Kidney epithelial cell (primary cell): ENCODE measurements at regions not wholly inside any gene's neighbourhood (a gene's known extent, or its start where the extent isn't known, plus 50 kb on each side); places are given as distances from the start of the nearest gene placed in this dataset.

Source experiments
- DNase-seq: peaks from one replicate; pipeline ENCODE4 v3.0.0-alpha.2; 2010; ENCODE audit warnings: low read depth
- H3K27me3 ChIP-seq: 2 replicates; pipeline ENCODE4 v1.6.0; 2011; ENCODE audit warnings: low read length; ENCODE audit not compliant: control insufficient read depth, insufficient read depth
- H3K36me3 ChIP-seq: 2 replicates; pipeline ENCODE4 v1.5.1; 2011; ENCODE audit warnings: low read length; ENCODE audit not compliant: control insufficient read depth, insufficient read depth
- H3K4me3 ChIP-seq: 2 replicates; pipeline ENCODE4 v1.5.1; 2011; ENCODE audit warnings: low read depth, mild to moderate bottlenecking, control low read depth, low read length
- TF ChIP-seq, protein P1 (sequence below): IDR thresholded peaks from 2 replicates; pipeline ENCODE4 v1.5.1; 2011; ENCODE audit warnings: mild to moderate bottlenecking, moderate library complexity, low read length, control low read depth, inconsistent platforms; ENCODE audit not compliant: insufficient read depth, poor library complexity, severe bottlenecking

DNA sequence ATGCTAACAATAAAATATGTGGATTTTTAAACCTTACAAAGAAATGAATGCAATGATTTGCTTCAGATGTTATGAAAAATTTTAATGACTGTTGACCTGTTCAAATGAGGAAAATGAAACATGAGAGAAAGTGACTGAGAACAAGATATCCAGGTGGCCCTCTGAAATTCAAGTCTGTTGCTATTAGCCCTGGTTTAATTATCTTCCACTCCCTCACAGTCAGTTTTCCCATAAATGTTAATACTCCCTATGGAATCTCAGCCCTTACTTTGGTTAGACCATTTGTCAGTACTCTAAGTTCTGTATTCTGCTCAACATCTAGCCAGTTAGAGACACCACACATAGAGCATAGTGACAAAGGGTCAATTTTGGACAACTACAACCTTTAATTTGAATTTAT is 327.8 kb downstream of the PDGFC start:
- no peak for DNase-seq
- Histone ChIP-seq H3K36me3 (no peaks in the 10 kb centered on the region), H3K4me3 (no peak overlapping the region), H3K27me3 (no peaks in the 10 kb centered on the region)
- TF ChIP-seq, protein P1, sequence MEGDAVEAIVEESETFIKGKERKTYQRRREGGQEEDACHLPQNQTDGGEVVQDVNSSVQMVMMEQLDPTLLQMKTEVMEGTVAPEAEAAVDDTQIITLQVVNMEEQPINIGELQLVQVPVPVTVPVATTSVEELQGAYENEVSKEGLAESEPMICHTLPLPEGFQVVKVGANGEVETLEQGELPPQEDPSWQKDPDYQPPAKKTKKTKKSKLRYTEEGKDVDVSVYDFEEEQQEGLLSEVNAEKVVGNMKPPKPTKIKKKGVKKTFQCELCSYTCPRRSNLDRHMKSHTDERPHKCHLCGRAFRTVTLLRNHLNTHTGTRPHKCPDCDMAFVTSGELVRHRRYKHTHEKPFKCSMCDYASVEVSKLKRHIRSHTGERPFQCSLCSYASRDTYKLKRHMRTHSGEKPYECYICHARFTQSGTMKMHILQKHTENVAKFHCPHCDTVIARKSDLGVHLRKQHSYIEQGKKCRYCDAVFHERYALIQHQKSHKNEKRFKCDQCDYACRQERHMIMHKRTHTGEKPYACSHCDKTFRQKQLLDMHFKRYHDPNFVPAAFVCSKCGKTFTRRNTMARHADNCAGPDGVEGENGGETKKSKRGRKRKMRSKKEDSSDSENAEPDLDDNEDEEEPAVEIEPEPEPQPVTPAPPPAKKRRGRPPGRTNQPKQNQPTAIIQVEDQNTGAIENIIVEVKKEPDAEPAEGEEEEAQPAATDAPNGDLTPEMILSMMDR: no peak

DNA sequence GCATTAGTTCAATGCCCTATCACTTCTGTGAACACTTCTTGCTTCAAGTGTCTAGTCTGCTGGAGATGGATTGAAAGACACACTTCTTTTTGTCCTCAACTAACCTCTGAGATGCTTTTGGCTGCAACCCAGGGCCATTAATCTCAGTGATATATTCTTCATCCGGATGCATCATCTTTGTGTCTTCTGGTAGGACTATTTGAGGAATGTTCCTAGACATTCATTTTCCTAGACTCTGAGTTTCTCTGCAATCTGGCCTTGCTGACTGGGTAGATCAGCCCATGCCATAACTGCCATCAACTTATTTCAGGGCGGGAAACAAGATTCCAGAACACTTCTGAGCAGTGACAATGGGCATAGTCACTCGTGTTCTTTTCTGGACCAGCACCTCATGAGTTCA is 329.4 kb downstream of the PDGFC start:
- Histone ChIP-seq H3K27me3 (no peaks in the 10 kb centered on the region), H3K4me3 (no peak overlapping the region), H3K36me3 (no peaks in the 10 kb centered on the region)
- no peak for DNase-seq
- TF ChIP-seq, protein P1: no peak

DNA sequence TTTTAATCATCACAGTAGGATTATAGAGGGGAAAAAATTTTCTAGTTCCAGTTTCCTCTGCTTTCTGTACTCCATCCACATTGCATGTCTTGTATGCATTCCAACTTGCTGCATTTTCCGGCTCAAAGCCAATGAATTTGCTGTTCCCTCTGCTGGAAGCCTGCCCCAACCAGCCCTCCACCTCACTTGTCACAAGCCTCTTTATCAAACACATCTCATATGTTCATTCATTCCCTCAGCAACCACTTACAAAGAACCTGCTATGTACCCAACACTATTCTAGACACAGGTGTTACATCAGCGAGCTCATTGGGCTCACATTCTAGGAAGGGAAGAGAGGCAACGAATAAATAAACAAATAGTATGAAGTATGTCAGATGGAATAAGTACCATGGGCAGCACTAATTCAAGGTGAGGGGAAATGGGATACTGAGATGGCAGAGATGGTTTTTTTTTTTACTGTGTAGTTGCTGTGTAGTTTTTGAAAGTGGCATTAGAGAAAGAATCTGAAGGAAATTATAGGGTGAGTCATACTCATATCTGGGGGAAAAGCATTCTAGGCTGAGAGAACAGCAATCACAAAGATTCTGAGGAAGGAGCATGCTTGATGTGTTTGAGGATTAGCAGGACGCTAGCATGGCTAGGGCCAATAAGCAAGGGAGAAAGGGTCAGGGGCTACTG is 332.5 kb downstream of the PDGFC start:
- no peaks in the 10 kb centered on the region for H3K36me3 ChIP-seq
- no peak for DNase-seq
- H3K4me3 ChIP-seq: no peak overlapping the region
- H3K27me3 ChIP-seq: no peaks in the 10 kb centered on the region
- TF ChIP-seq, protein P1: no peak

DNA sequence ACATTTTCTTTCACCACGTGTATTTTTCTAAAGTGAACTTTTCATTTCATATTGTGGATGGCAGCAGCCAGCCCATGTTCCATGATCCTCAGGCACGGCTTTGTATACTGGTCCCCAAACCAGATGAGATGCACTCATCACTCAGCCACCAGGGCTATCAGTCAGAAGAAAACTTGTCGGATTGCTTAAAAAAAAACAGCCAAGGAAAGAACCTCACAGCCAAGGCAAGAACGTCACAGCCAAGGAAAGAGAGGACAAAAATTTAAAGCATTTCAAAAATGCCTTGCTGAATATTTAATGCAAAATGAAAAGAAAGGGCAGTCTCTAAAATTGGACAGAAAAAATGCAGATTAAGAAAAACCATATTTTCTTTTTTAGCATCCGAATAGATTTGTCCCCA is 333.3 kb downstream of the PDGFC start:
- Histone ChIP-seq H3K27me3 (no peaks in the 10 kb centered on the region), H3K36me3 (no peaks in the 10 kb centered on the region), H3K4me3 (no peak overlapping the region)
- TF ChIP-seq, protein P1: no peak
- no peak for DNase-seq

DNA sequence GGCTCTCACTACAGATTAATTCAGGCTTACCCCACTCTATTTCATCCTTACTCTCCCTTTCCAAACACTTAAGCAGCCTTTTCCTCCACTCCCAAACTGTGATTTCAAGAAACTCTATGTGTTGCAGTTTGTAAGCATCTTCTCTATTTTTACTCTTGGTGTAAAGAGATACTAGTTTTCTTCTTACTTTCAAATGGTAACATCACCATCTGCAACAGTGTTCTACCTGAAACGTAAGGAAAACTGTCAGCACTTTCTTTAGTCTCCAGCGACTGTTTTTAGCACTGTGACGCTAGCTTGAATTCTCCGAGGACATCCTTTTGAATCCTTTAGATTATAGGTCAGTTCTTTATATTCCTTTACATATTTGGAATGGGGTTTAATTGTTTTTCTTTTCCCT is 335.2 kb downstream of the PDGFC start:
- TF ChIP-seq, protein P1: no peak
- H3K4me3 ChIP-seq: no peak overlapping the region
- no peak for DNase-seq
- H3K27me3 ChIP-seq: no peaks in the 10 kb centered on the region
- H3K36me3 ChIP-seq: no peaks in the 10 kb centered on the region

DNA sequence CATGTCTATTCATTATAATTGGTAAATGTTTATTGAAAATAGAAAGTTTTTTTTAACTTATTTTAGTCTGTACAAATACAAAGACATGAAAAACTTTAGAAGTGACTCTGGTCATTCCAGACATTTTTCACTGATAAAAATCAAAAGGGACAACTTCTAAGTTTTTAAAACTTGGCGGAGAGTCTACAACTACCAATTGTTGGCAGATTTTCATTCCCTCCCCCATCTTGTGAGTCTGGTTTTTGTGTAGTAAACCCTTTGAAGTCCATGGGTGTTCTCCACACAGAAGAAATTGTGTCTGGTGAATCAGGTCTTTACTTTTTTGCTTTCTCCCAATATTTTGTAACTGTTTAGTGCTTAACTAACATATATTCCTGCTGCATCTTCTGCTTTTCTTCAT is 336.5 kb downstream of the PDGFC start:
- no peaks in the 10 kb centered on the region for H3K27me3 ChIP-seq
- H3K36me3 ChIP-seq: no peaks in the 10 kb centered on the region
- H3K4me3 ChIP-seq: no peak overlapping the region
- TF ChIP-seq, protein P1: no peak
- no peak for DNase-seq
